Caco-2 (cell line): ENCODE measurements at regions not wholly inside any gene's neighbourhood (a gene's known extent, or its start where the extent isn't known, plus 50 kb on each side); places are given as distances from the start of the nearest gene placed in this dataset.

Experiments
- BruUV-seq: library from RNA; stranded (reverse); fragments of 400-500 nt; replicated peaks from 2 replicates; lab custom pipeline; 2021; lab: Mats Ljungman, UMichigan
- CTCF ChIA-PET: fragments of 300-600 bp; sonication (Branson Sonifier 250); formaldehyde crosslinking; loops from one replicate; lab custom pipeline; 2022; ENCODE audit warnings: antibody characterized with exemption; lab: Charles Lee
- POLR2A ChIA-PET: fragments of 300-600 bp; sonication (Branson Sonifier 250); formaldehyde crosslinking; loops from one replicate; lab custom pipeline; 2022; ENCODE audit warnings: antibody characterized with exemption; lab: Charles Lee
- DNase-seq, 2 experiments: peaks; one replicate each; pipeline versions ENCODE4 v3.0.0 to v3.0.0-alpha.2; 2020 to 2022
- H3K27me3 ChIP-seq: replicated peaks from 2 replicates; pipeline ENCODE4 v1.6.0; 2011; ENCODE audit warnings: low read length; ENCODE audit not compliant: control insufficient read depth, insufficient read depth
- H3K36me3 ChIP-seq: 2 replicates; pipeline ENCODE4 v1.5.1; 2011; ENCODE audit warnings: low read length; ENCODE audit not compliant: control insufficient read depth, insufficient read depth
- H3K4me1 ChIP-seq: fragments of 250-450 bp; sonication (Bioruptor Pico); 2 replicates; pipeline ENCODE4 v1.5.1; 2020; ENCODE audit warnings: mild to moderate bottlenecking
- H3K4me3 ChIP-seq: 2 replicates; pipeline ENCODE4 v1.5.1; 2011; ENCODE audit warnings: low read depth, mild to moderate bottlenecking, control low read depth, low read length
- H3K9me3 ChIP-seq: fragments of 250-450 bp; sonication (Bioruptor Pico); 2 replicates; pipeline ENCODE4 v1.5.1; 2020; ENCODE audit warnings: mild to moderate bottlenecking, moderate library complexity
- H3K27ac Mint-ChIP-seq: one replicate; pipeline ENCODE4 v1.8.0; 2022; ENCODE audit warnings: mixed read lengths; ENCODE audit not compliant: unreplicated experiment
- H3K27me3 Mint-ChIP-seq: one replicate; pipeline ENCODE4 v1.8.0; 2022; ENCODE audit warnings: mixed read lengths; ENCODE audit not compliant: insufficient read depth, unreplicated experiment
- H3K36me3 Mint-ChIP-seq: one replicate; pipeline ENCODE4 v1.8.0; 2022; ENCODE audit warnings: mild to moderate bottlenecking, mixed read lengths; ENCODE audit not compliant: insufficient read depth, unreplicated experiment
- H3K4me1 Mint-ChIP-seq: one replicate; pipeline ENCODE4 v1.8.0; 2022; ENCODE audit warnings: low read depth, mixed read lengths; ENCODE audit not compliant: unreplicated experiment
- H3K4me3 Mint-ChIP-seq: one replicate; pipeline ENCODE4 v1.8.0; 2022; ENCODE audit warnings: mild to moderate bottlenecking, moderate library complexity, mixed read lengths; ENCODE audit not compliant: unreplicated experiment
- H3K9me3 Mint-ChIP-seq: one replicate; pipeline ENCODE4 v1.8.0; 2022; ENCODE audit warnings: mixed read lengths; ENCODE audit not compliant: unreplicated experiment
- intact Hi-C: fragments of 100-400 bp; cut with micrococcal nuclease; formaldehyde crosslinking; loops from one replicate; pipeline ENCODE4 v1.10.0; 2022; ENCODE audit not compliant: unreplicated experiment
- TF ChIP-seq, protein P1 (sequence below), 2 experiments: fragments of 200-600 bp in 1 of 2; IDR thresholded peaks; 1 replicate in 1 of 2; 2 replicates in 1 of 2; pipeline versions ENCODE4 v1.5.1 to v1.8.0; 2011 to 2022; ENCODE audit warnings: antibody characterized with exemption in 1 of 2, control low read depth in 1 of 2, inconsistent platforms in 1 of 2, low read depth in 1 of 2, low read length in 1 of 2, mild to moderate bottlenecking in 1 of 2, moderate library complexity in 1 of 2; ENCODE audit not compliant: insufficient read depth in 1 of 2, severe bottlenecking in 1 of 2, unreplicated experiment in 1 of 2

DNA sequence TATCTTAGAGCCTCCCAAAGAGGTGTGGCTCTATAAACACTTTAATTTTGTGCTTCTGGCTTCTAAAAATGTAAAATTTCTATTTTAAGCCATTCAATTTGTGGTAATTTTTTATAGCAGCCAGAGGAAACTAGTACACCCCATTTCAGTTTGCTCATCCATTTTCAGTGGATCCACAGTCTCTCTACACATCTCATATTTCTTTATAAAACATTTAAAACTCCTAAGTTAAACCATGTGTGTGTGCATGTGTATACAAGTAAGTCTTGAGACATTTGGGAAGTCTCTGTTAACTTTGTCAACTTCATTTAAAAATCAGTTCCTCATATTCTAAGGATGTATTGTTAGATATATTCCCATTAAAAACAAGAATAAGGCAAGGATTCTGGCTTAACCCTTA is 273.2 kb downstream of the IL15 start:
- no peaks in the 10 kb centered on the region for H3K4me1 Mint-ChIP-seq
- H3K36me3 Mint-ChIP-seq = no peaks in the 10 kb centered on the region
- H3K9me3 Mint-ChIP-seq = no peaks in the 10 kb centered on the region
- no peaks in the 10 kb centered on the region for H3K36me3 ChIP-seq
- ChIA-PET CTCF (no interaction called here), POLR2A (no interaction called here)
- no peaks in the 10 kb centered on the region for H3K9me3 ChIP-seq
- BruUV-seq = no TSS peak
- no peaks in the 10 kb centered on the region for H3K27me3 ChIP-seq
- H3K4me1 ChIP-seq = no peaks in the 10 kb centered on the region
- DNase-seq = no peak
- no peak overlapping the region for H3K4me3 Mint-ChIP-seq
- H3K27ac Mint-ChIP-seq = no peak overlapping the region
- intact Hi-C loops = no loop called here
- TF ChIP-seq, protein P1, sequence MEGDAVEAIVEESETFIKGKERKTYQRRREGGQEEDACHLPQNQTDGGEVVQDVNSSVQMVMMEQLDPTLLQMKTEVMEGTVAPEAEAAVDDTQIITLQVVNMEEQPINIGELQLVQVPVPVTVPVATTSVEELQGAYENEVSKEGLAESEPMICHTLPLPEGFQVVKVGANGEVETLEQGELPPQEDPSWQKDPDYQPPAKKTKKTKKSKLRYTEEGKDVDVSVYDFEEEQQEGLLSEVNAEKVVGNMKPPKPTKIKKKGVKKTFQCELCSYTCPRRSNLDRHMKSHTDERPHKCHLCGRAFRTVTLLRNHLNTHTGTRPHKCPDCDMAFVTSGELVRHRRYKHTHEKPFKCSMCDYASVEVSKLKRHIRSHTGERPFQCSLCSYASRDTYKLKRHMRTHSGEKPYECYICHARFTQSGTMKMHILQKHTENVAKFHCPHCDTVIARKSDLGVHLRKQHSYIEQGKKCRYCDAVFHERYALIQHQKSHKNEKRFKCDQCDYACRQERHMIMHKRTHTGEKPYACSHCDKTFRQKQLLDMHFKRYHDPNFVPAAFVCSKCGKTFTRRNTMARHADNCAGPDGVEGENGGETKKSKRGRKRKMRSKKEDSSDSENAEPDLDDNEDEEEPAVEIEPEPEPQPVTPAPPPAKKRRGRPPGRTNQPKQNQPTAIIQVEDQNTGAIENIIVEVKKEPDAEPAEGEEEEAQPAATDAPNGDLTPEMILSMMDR (IDR thresholded peaks at IDR 0.05; ENCODE audit: insufficient read depth in 1 of 2, low read depth in 1 of 2, low read length in 1 of 2, severe bottlenecking in 1 of 2, unreplicated experiment in 1 of 2) = no peak
- no peak overlapping the region for H3K4me3 ChIP-seq
- no peaks in the 10 kb centered on the region for H3K27me3 Mint-ChIP-seq

DNA sequence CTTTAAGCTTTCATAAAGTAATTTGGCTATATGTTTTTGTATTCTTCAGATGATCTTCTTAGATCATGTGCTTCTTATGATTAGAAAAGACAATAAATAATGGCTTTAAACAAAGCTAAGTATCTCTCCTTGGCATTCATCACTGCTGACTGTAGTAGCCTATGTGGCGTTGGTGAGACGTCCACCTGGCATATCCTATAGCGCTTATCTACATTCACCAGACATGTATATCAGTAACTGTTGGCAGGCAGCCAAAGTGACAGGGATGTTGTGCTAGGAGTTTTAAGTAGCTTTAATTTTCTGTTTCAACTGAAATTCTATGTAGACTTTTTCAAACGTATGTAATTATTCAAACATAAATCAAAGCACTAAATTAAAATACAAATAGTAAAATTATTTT is 276.4 kb downstream of the IL15 start:
- Mint-ChIP-seq H3K9me3 (no peaks in the 10 kb centered on the region), H3K4me1 (no peaks in the 10 kb centered on the region), H3K4me3 (no peak overlapping the region), H3K36me3 (no peaks in the 10 kb centered on the region), H3K27ac (no peak overlapping the region), H3K27me3 (no peaks in the 10 kb centered on the region)
- no TSS peak for BruUV-seq
- intact Hi-C loops = no loop called here
- ChIA-PET POLR2A (no interaction called here), CTCF (no interaction called here)
- no peaks in the 10 kb centered on the region for H3K27me3 ChIP-seq
- no peaks in the 10 kb centered on the region for H3K9me3 ChIP-seq
- DNase-seq = no peak
- no peaks in the 10 kb centered on the region for H3K4me1 ChIP-seq
- no peaks in the 10 kb centered on the region for H3K36me3 ChIP-seq
- TF ChIP-seq, protein P1 (IDR thresholded peaks at IDR 0.05; ENCODE audit: insufficient read depth in 1 of 2, low read depth in 1 of 2, low read length in 1 of 2, severe bottlenecking in 1 of 2, unreplicated experiment in 1 of 2) = no peak
- H3K4me3 ChIP-seq = no peak overlapping the region

DNA sequence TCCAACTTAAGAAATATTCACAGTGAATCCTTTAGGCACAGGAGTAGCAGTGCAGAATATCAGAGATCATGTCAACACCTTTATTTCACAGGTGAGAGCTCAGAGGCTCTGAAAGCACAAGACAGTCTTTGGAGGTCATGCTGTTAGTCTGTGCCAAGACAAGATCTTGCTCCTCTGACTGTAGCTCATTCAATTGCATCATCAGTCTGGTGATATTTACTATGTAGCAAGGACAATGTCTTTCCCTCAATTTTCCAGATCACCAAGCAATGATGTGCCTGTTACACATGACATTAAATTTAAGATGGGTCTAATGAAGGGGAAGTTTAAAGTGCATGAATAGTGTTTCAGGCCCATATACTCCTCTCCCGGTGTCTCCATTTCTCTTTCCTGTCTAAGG is 277.5 kb downstream of the IL15 start:
- Histone ChIP-seq H3K4me3 (no peak overlapping the region), H3K9me3 (no peaks in the 10 kb centered on the region), H3K4me1 (no peaks in the 10 kb centered on the region), H3K27me3 (no peaks in the 10 kb centered on the region), H3K36me3 (no peaks in the 10 kb centered on the region)
- intact Hi-C loops = no loop called here
- no peaks in the 10 kb centered on the region for H3K36me3 Mint-ChIP-seq
- no peaks in the 10 kb centered on the region for H3K4me1 Mint-ChIP-seq
- H3K9me3 Mint-ChIP-seq = no peaks in the 10 kb centered on the region
- H3K27me3 Mint-ChIP-seq = no peaks in the 10 kb centered on the region
- no peak overlapping the region for H3K27ac Mint-ChIP-seq
- TF ChIP-seq, protein P1 (IDR thresholded peaks at IDR 0.05; ENCODE audit: insufficient read depth in 1 of 2, low read depth in 1 of 2, low read length in 1 of 2, severe bottlenecking in 1 of 2, unreplicated experiment in 1 of 2) = no peak
- no peak for DNase-seq
- POLR2A ChIA-PET = no interaction called here
- H3K4me3 Mint-ChIP-seq = no peak overlapping the region
- CTCF ChIA-PET = no interaction called here
- no TSS peak for BruUV-seq
